NT2/D1 (cell line): ENCODE measurements at regions not wholly inside any gene's neighbourhood (a gene's known extent, or its start where the extent isn't known, plus 50 kb on each side); places are given as distances from the start of the nearest gene placed in this dataset.
"Not testable (repeated sequence)": the region's sequence is repeated elsewhere in the genome, so short reads cannot be mapped to it uniquely, and the experiment has no call there.

Experiments
- DNase-seq: peaks from one replicate; pipeline ENCODE4 v3.0.0-alpha.2; 2011; ENCODE audit warnings: low read depth, low spot score
- H3K27me3 ChIP-seq: 2 replicates; pipeline ENCODE4 v1.6.0; 2011; ENCODE audit warnings: mild to moderate bottlenecking; ENCODE audit not compliant: insufficient read length, insufficient read depth
- H3K36me3 ChIP-seq: 2 replicates; pipeline ENCODE4 v1.6.1; 2011; ENCODE audit warnings: mild to moderate bottlenecking, low read length, mixed read lengths; ENCODE audit not compliant: insufficient read depth, insufficient read length
- H3K4me1 ChIP-seq: 2 replicates; pipeline ENCODE4 v1.5.1; 2011; ENCODE audit not compliant: insufficient read depth, insufficient read length
- H3K4me3 ChIP-seq: 2 replicates; pipeline ENCODE4 v1.5.1; 2011; ENCODE audit warnings: low read depth; ENCODE audit not compliant: insufficient read length
- H3K9ac ChIP-seq: 2 replicates; pipeline ENCODE4 v1.6.0; 2011; ENCODE audit warnings: low read depth; ENCODE audit not compliant: insufficient read length
- H3K9me3 ChIP-seq: 2 replicates; pipeline ENCODE4 v1.5.1; 2011; ENCODE audit warnings: mild to moderate bottlenecking, low read length; ENCODE audit not compliant: insufficient read depth
- SUZ12 ChIP-seq: IDR thresholded peaks from 2 replicates; pipeline ENCODE4 v1.6.1; 2011; ENCODE audit not compliant: insufficient read length, insufficient read depth; ENCODE audit errors: extremely low read depth
- YY1 ChIP-seq: IDR thresholded peaks from 2 replicates; pipeline ENCODE4 v1.6.1; 2011; ENCODE audit not compliant: insufficient read length, insufficient read depth
- ZNF274 ChIP-seq: IDR thresholded peaks from 2 replicates; pipeline ENCODE4 v1.6.1; 2011; ENCODE audit warnings: mild to moderate bottlenecking, low read depth, low read length

- Histone ChIP-seq H3K4me3 (no peak overlapping the region), H3K9ac (no peak overlapping the region)
- TF ChIP-seq SUZ12 (no peak), ZNF274 (no peak), YY1 (no peak)
Observed at GRCh38 chr9:22170556-22170955, 161.5 kb upstream of the CDKN2B start.

GRCh38 chr9:22170990-22171670 lies 162.0 kb upstream of the CDKN2B start:
- no peaks in the 10 kb centered on the region for H3K9me3 ChIP-seq
- TF ChIP-seq YY1: no peak
- no peak for TF ChIP-seq SUZ12
- TF ChIP-seq ZNF274: no peak
- H3K36me3 ChIP-seq: no peaks in the 10 kb centered on the region
- no peak for DNase-seq
- no peaks in the 10 kb centered on the region for H3K4me1 ChIP-seq
- no peak overlapping the region for H3K9ac ChIP-seq
- no peaks in the 10 kb centered on the region for H3K27me3 ChIP-seq
- H3K4me3 ChIP-seq: no peak overlapping the region

More at GRCh38 chr9:22170556-22170955, 161.5 kb upstream of the CDKN2B start:
- DNase-seq: no peak
- Histone ChIP-seq H3K36me3 (no peaks in the 10 kb centered on the region), H3K9me3 (no peaks in the 10 kb centered on the region), H3K4me1 (no peaks in the 10 kb centered on the region), H3K27me3 (no peaks in the 10 kb centered on the region)

- Histone ChIP-seq H3K9me3 (0 out of 2 replicates have a peak, but pooled peaks cover 4% of the 10 kb centered on the region), H3K4me1 (no peaks in the 10 kb centered on the region), H3K36me3 (no peaks in the 10 kb centered on the region), H3K27me3 (no peaks in the 10 kb centered on the region), H3K9ac (no peak overlapping the region), H3K4me3 (no peak overlapping the region)
- no peak for TF ChIP-seq YY1
- TF ChIP-seq SUZ12: no peak
- TF ChIP-seq ZNF274: no peak
- no peak for DNase-seq
Observed at GRCh38 chr9:22171691-22172090, 162.6 kb upstream of the CDKN2B start.

- Histone ChIP-seq H3K9ac (no peak overlapping the region), H3K9me3 (0 out of 2 replicates have a peak, but pooled peaks cover 9% of the 10 kb centered on the region), H3K27me3 (no peaks in the 10 kb centered on the region), H3K4me3 (no peak overlapping the region), H3K36me3 (no peaks in the 10 kb centered on the region), H3K4me1 (no peaks in the 10 kb centered on the region)
- no peak for DNase-seq
- TF ChIP-seq SUZ12 (no peak), YY1 (no peak), ZNF274 (no peak)
Observed at GRCh38 chr9:22173908-22174307, 164.8 kb upstream of the CDKN2B start.

- DNase-seq: no peak
- Histone ChIP-seq H3K27me3 (no peaks in the 10 kb centered on the region), H3K9me3 (0 out of 2 replicates have a peak, but pooled peaks cover 9% of the 10 kb centered on the region), H3K4me1 (no peaks in the 10 kb centered on the region), H3K9ac (no peak overlapping the region), H3K4me3 (no peak overlapping the region), H3K36me3 (no peaks in the 10 kb centered on the region)
- no peak for TF ChIP-seq SUZ12
- TF ChIP-seq YY1: no peak
- no peak for TF ChIP-seq ZNF274
Observed at GRCh38 chr9:22175972-22176545, 167.0 kb upstream of the CDKN2B start.

GRCh38 chr9:22181021-22181420 lies 171.9 kb upstream of the CDKN2B start:
- H3K9ac ChIP-seq, DNase-seq, H3K4me3 ChIP-seq, H3K27me3 ChIP-seq, H3K9me3 ChIP-seq, H3K36me3 ChIP-seq, H3K4me1 ChIP-seq: not testable (repeated sequence)

GRCh38 chr9:22189471-22189870 lies 180.4 kb upstream of the CDKN2B start:
- H3K4me3 ChIP-seq: no peak overlapping the region
- H3K36me3 ChIP-seq: no peaks in the 10 kb centered on the region
- no peak for TF ChIP-seq ZNF274
- TF ChIP-seq SUZ12: no peak
- no peak for TF ChIP-seq YY1
- no peak for DNase-seq
- H3K9ac ChIP-seq: no peak overlapping the region
- no peaks in the 10 kb centered on the region for H3K27me3 ChIP-seq
- H3K4me1 ChIP-seq: no peaks in the 10 kb centered on the region
- no peaks in the 10 kb centered on the region for H3K9me3 ChIP-seq

GRCh38 chr9:22197000-22197399 lies 187.9 kb upstream of the CDKN2B start:
- DNase-seq, H3K36me3 ChIP-seq, H3K27me3 ChIP-seq, H3K9ac ChIP-seq, H3K4me3 ChIP-seq, H3K4me1 ChIP-seq: not testable (repeated sequence)
- H3K9me3 ChIP-seq: peaks cover 12% of the 10 kb centered on the region; the same call in 1 of the 2 replicates
